Heart right ventricle (tissue), 16 donors: ENCODE measurements at regions not wholly inside any gene's neighbourhood (a gene's known extent, or its start where the extent isn't known, plus 50 kb on each side); places are given as distances from the start of the nearest gene placed in this dataset.

Experiments
- ATAC-seq, 8 donors: fragments of 200-7000 bp; cut with Tn5 transposase; one replicate each; pipeline ENCODE4 v1.9.1; 2020; ENCODE audit warnings: mild to moderate bottlenecking in 8 of 8, moderate library complexity in 8 of 8, moderate number of reproducible peaks in 1 of 8
- DNase-seq, 2 donors: peaks; one replicate each; pipeline ENCODE4 v3.0.0-alpha.2; 2020
- H3K27ac ChIP-seq, 10 donors: fragments of 200-600 bp; sonication (generic) in 2 of 10; one replicate each; pipeline versions ENCODE4 v1.5.0 to v1.8.0; 2020 to 2022; ENCODE audit warnings: mild to moderate bottlenecking in 3 of 10
- H3K27me3 ChIP-seq, 7 donors: fragments of 200-600 bp; one replicate each; pipeline ENCODE4 v1.8.0; 2021 to 2022; ENCODE audit warnings: mild to moderate bottlenecking in 2 of 7
- H3K36me3 ChIP-seq, 9 donors: fragments of 200-600 bp; sonication (generic) in 1 of 9; one replicate each; pipeline versions ENCODE4 v1.5.0 to v1.8.0; 2020 to 2022; ENCODE audit warnings: mild to moderate bottlenecking in 2 of 9
- H3K4me1 ChIP-seq, 9 donors: fragments of 200-600 bp; sonication (generic) in 1 of 9; one replicate each; pipeline versions ENCODE4 v1.5.0 to v1.8.0; 2020 to 2022; ENCODE audit warnings: mild to moderate bottlenecking in 4 of 9
- H3K4me3 ChIP-seq, 10 donors: fragments of 200-600 bp; sonication (generic) in 2 of 10; one replicate each; pipeline versions ENCODE4 v1.5.0 to v1.8.0; 2020 to 2022; ENCODE audit warnings: mild to moderate bottlenecking in 7 of 10, moderate library complexity in 2 of 10
- H3K9me3 ChIP-seq, 11 donors: fragments of 200-600 bp in 10 of 11; sonication (generic) in 2 of 11; one replicate each; pipeline versions ENCODE4 v1.5.0 to v1.8.0; 2013 to 2022; ENCODE audit warnings: mild to moderate bottlenecking in 2 of 11, control low read depth in 1 of 11, moderate library complexity in 1 of 11
- WGBS, 2 donors: extraction: QIAGEN DNeasy Blood & Tissue Kit; methylation state at CpG; one replicate each; pipeline ENCODE4 v1.1.7; 2013; ENCODE audit warnings: inconsistent platforms in 1 of 2; 5-methylcytosine and 5-hydroxymethylcytosine counted together
- intact Hi-C, 10 donors: fragments of 100-400 bp; cut with DNase I; formaldehyde crosslinking; loops; one replicate each; pipeline versions ENCODE4 v1.11.1 to v1.14.2; 2022
- TF ChIP-seq, protein P1 (sequence below), 9 donors: fragments of 200-600 bp; sonication (generic) in 2 of 9; IDR thresholded peaks; one replicate each; pipeline versions ENCODE4 v1.5.0 to v1.8.0; 2021 to 2022; ENCODE audit warnings: antibody characterized with exemption in 9 of 9, mild to moderate bottlenecking in 5 of 9, moderate library complexity in 1 of 9
- donor health status: Arrhythmogenic right ventricular cardiomyopathy.
- donor health status: ischemic (EF 13 %, LVEDD 7.1; RV severe dilation, severe dysfunction).
- donor health status: healthy with polysubstance abuse.
- donor health status: DM: no; HTN: yes; CAD: no.
- donor health status: DM: no; HTN: no; CAD: no.
- donor health status: ischemic (EF 25% LVEDD 6.9; RV normal size, moderate dysfunction).
- donor health status: ischemic (EF 25% LVEDD 5.7; RV mildly dilated, moderate dysfunction).
- donor health status: healthy.
- donor health status: DM: yes; HTN: yes; CAD: no.
- donor health status: Ischemic cardiomyopathy.
- donor health status: ischemic (EF 35%, LVEDD 5.7; RV mildly dilated, moderate dysfunction).
- donor health status: nonischemic (EF 11% LVEDD 7.7; RV severe dilation, severe dysfunction).
- donor health status: DM: yes; HTN: yes; CAD: no.
- donor health status: PGD.
- donor health status: ischemic (EF 29% LVEDD 5.4; RV normal size, mild dysfunction).
- donor health status: nonischemic (EF 23%, LVEDD 6.1; RV moderate dilation, normal function).

DNA sequence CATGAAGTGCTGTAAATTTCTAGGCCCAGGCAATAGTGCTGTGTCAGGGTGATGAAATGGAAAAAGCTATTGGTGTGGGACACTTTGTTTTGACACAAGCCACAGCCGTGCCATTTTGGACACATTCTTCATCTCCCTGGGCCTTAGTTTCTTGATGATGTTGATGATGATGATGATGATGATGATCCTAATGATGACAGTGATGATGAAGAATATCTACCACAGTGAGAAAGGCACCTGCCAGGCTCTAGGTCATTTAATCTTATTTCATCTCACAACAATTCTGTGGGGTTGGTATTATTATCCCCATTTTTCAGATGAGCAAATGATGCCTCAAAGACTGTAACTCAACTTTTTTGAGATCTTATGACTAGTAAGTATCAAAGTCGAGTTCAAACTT lies 102.2 kb upstream of the STC2 start:
- Histone ChIP-seq H3K36me3 (no peaks in the 10 kb centered on the region), H3K4me1 (no peaks in the 10 kb centered on the region), H3K27ac (no peak overlapping the region), H3K9me3 (no peaks in the 10 kb centered on the region), H3K4me3 (no peak overlapping the region), H3K27me3 (no peaks in the 10 kb centered on the region)
- TF ChIP-seq, protein P1, sequence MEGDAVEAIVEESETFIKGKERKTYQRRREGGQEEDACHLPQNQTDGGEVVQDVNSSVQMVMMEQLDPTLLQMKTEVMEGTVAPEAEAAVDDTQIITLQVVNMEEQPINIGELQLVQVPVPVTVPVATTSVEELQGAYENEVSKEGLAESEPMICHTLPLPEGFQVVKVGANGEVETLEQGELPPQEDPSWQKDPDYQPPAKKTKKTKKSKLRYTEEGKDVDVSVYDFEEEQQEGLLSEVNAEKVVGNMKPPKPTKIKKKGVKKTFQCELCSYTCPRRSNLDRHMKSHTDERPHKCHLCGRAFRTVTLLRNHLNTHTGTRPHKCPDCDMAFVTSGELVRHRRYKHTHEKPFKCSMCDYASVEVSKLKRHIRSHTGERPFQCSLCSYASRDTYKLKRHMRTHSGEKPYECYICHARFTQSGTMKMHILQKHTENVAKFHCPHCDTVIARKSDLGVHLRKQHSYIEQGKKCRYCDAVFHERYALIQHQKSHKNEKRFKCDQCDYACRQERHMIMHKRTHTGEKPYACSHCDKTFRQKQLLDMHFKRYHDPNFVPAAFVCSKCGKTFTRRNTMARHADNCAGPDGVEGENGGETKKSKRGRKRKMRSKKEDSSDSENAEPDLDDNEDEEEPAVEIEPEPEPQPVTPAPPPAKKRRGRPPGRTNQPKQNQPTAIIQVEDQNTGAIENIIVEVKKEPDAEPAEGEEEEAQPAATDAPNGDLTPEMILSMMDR (IDR thresholded peaks at IDR 0.05) = no peak
- 81 to 91% methylated on average over 2 of the region's 2 CpGs for WGBS, 2 donors
- intact Hi-C loops = no loop called here
- DNase-seq (no peak), ATAC-seq (no peak)

DNA sequence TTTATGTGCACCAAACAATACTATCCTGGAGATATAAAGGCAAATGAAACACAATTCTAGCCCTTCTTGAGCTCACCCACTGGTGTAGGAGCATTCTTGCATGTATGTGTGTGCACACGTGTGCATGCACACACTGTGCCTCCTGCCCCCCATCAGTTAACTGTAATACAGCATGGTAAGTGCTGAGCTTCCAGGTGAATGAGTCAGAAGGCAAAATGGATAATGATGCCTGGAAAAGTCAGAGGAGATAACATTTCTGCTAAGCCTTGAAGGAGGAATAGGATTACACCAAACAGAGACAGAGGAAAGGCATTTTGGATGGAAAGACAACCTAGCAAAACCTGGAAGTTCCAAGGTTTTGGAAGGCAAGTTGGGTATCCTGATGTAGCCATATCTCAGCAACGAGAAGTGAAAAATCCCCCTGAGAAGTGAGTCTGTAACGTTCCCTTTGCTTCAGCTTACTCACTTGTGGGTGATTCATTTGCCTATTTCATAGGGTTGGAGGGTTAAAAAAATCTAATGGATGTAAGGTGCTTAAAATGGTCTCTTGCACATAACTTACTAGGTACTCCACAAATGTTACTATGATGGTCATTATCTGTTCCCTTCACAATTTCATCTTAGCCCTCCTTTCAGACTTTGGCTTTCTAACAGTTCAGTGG lies 101.4 kb upstream of the STC2 start:
- H3K27ac ChIP-seq = no peak overlapping the region
- TF ChIP-seq, protein P1 (IDR thresholded peaks at IDR 0.05) = no peak
- H3K9me3 ChIP-seq = peaks cover 0 to under 1% (median 0%) of the 10 kb centered on the region in 11 donors
- no peak overlapping the region for H3K4me3 ChIP-seq
- ATAC-seq (no peak), DNase-seq (no peak)
- no peaks in the 10 kb centered on the region for H3K27me3 ChIP-seq
- no peaks in the 10 kb centered on the region for H3K36me3 ChIP-seq
- H3K4me1 ChIP-seq = no peaks in the 10 kb centered on the region
- intact Hi-C loops = no loop called here
- WGBS, 2 donors = 75 to 83% methylated on average over 3 of the region's 3 CpGs

DNA sequence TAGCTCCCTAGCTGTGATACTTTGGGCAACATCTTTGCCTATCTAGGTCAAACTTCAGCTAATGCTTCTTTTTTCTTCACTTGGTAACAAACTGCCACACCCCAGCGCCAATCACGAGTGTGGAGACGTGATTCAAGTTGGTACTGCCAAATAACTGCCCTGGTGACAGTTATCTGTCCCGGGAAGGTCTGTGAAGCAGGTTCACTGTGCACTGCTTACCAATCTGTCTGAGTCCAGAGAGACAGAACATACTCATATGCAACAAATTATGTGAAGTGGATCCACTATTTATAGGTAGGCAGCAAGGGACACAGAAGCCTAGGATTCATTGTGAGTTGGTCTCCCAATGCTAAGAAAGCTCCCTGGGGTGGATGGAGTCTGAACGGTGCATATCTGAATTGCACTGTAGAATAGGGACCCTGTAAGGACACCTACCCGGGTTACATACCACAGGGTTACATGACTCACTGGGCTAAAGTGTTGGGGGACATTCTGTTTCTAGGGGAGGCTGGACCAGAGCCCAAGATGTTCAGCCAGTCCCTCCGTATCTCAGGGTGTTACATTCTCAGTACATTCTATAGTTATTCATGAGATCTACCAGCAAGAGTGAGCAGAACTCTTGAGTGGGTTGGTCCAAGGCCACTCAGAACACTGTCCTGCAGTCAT lies 95.4 kb upstream of the STC2 start:
- peaks cover 0 to 30% (median 7%) of the 10 kb centered on the region in 11 donors for H3K9me3 ChIP-seq
- intact Hi-C loops = loop anchor here in 1 of 10 donors (2.0 kb wide), 1 partner anchor 75 kb away; no protein-coding TSS in a partner anchor
- H3K27ac ChIP-seq = peak overlapping the region in 2 of 10 donors; percentile 18 to 45
- TF ChIP-seq, protein P1 (IDR thresholded peaks at IDR 0.05) = no peak
- H3K36me3 ChIP-seq = no peaks in the 10 kb centered on the region
- DNase-seq (no peak), ATAC-seq (peak in 4 of 8 donors; percentile 33 to 85 (median 59))
- no peaks in the 10 kb centered on the region for H3K27me3 ChIP-seq
- no peaks in the 10 kb centered on the region for H3K4me1 ChIP-seq
- 51 to 76% methylated on average over 7 of the region's 7 CpGs for WGBS, 2 donors
- no peak overlapping the region for H3K4me3 ChIP-seq

DNA sequence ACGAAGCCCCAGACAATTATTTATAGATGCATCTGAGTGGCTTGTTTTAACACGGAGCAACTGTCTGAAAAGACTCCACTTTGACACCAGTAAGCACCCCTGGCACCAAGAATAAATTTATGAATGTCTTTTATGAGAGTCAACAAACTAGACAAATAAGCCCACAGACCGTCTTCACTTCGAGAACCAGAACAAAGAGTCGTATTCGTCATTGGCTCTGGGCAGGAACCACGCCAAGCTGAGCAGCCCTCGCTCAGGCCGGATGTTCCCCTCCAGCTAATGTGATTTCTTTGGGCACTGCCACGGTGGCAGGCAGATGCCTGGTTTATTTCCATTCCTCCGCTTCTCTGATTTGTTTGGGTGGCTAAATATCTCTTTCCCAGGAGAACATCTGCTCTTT lies 91.9 kb upstream of the STC2 start:
- Histone ChIP-seq H3K27me3 (no peaks in the 10 kb centered on the region), H3K4me1 (no peaks in the 10 kb centered on the region), H3K27ac (no peak overlapping the region), H3K4me3 (no peak overlapping the region), H3K9me3 (peaks cover 0 to 34% (median 7%) of the 10 kb centered on the region in 11 donors), H3K36me3 (no peaks in the 10 kb centered on the region)
- intact Hi-C loops = no loop called here
- TF ChIP-seq, protein P1 (IDR thresholded peaks at IDR 0.05) = no peak
- 78 to 80% methylated on average over 11 of the region's 11 CpGs for WGBS, 2 donors
- ATAC-seq = no peak
- no peak for DNase-seq
